CD4-positive, alpha-beta T cell (primary cell): ENCODE measurements at regions not wholly inside any gene's neighbourhood (a gene's known extent, or its start where the extent isn't known, plus 50 kb on each side); places are given as distances from the start of the nearest gene placed in this dataset.
A peak's percentile ranks its signal among the peaks of the same experiment; 100 is the strongest.
"Not testable (repeated sequence)": the region's sequence is repeated elsewhere in the genome, so short reads cannot be mapped to it uniquely, and the experiment has no call there.

ENCODE experiments used
- ATAC-seq: fragments of 200-7000 bp; cut with Tn5 transposase; one replicate; pipeline ENCODE4 v1.10.0; 2022; ENCODE audit warnings: mild to moderate bottlenecking; ENCODE audit not compliant: poor library complexity
- CTCF ChIA-PET: fragments of 350-600 bp; sonication (Branson Sonifier 250); formaldehyde crosslinking; loops from one replicate; lab custom pipeline; 2021; ENCODE audit warnings: antibody characterized with exemption, inconsistent platforms; lab: Charles Lee
- POLR2A ChIA-PET: fragments of 350-600 bp; sonication (Branson Sonifier 250); formaldehyde crosslinking; loops from one replicate; lab custom pipeline; 2021; ENCODE audit warnings: antibody characterized with exemption, inconsistent platforms; lab: Charles Lee
- DNase-seq, 14 experiments: peaks; one replicate each; pipeline ENCODE4 v3.0.0-alpha.2; 2013 to 2020; ENCODE audit warnings: mixed read lengths in 2 of 14
- H3K27ac ChIP-seq, 2 donors: one replicate each; pipeline versions ENCODE4 v1.5.1 to v1.7.0; 2013; ENCODE audit warnings: low read length in 2 of 2, low read depth in 1 of 2, mild to moderate bottlenecking in 1 of 2
- H3K27me3 ChIP-seq, 2 experiments: 1 replicate in 1 of 2; 2 replicates in 1 of 2; pipeline versions ENCODE4 v1.6.1 to v1.7.0; 2013; ENCODE audit warnings: low read length in 2 of 2, control low read depth in 1 of 2, mild to moderate bottlenecking in 1 of 2, moderate library complexity in 1 of 2; ENCODE audit not compliant: insufficient read depth in 2 of 2, control insufficient read depth in 1 of 2
- H3K36me3 ChIP-seq: one replicate; pipeline ENCODE4 v1.6.1; 2013; ENCODE audit warnings: low read length, control low read depth; ENCODE audit not compliant: insufficient read depth
- H3K4me1 ChIP-seq: one replicate; pipeline ENCODE4 v1.6.1; 2013; ENCODE audit warnings: low read length, control low read depth; ENCODE audit not compliant: insufficient read depth
- H3K4me3 ChIP-seq: one replicate; pipeline ENCODE4 v1.5.1; 2013; ENCODE audit warnings: mild to moderate bottlenecking, low read length, moderate library complexity
- H3K9me3 ChIP-seq, 2 experiments: 1 replicate in 1 of 2; 2 replicates in 1 of 2; pipeline versions ENCODE4 v1.6.1 to v1.7.0; 2013; ENCODE audit warnings: low read length in 2 of 2, mild to moderate bottlenecking in 2 of 2, control low read depth in 1 of 2, moderate library complexity in 1 of 2; ENCODE audit not compliant: control insufficient read depth in 1 of 2, insufficient read depth in 1 of 2
- H3K27ac Mint-ChIP-seq: one replicate; pipeline ENCODE4 v1.8.0; 2020; ENCODE audit warnings: mixed read lengths
- H3K27me3 Mint-ChIP-seq: one replicate; pipeline ENCODE4 v1.8.0; 2021; ENCODE audit warnings: mixed read lengths
- H3K36me3 Mint-ChIP-seq: one replicate; pipeline ENCODE4 v1.8.0; 2021; ENCODE audit warnings: low read depth, mixed read lengths
- H3K4me1 Mint-ChIP-seq: one replicate; pipeline ENCODE4 v1.8.0; 2021; ENCODE audit warnings: low read depth, mixed read lengths
- H3K4me3 Mint-ChIP-seq: one replicate; pipeline ENCODE4 v1.8.0; 2020; ENCODE audit warnings: mild to moderate bottlenecking, mixed read lengths
- H3K9me3 Mint-ChIP-seq: one replicate; pipeline ENCODE4 v1.8.0; 2020; ENCODE audit warnings: mixed read lengths
- intact Hi-C, 2 experiments: fragments of 100-400 bp; cut with DNase I in 1 of 2; cut with micrococcal nuclease in 1 of 2; formaldehyde crosslinking; loops; one replicate each; pipeline versions ENCODE4 v1.15.1 to v1.9.0; 2023 to 2025; cut with DNase I, micrococcal nuclease
- TF ChIP-seq, protein P1 (sequence below): fragments of 200-600 bp; IDR thresholded peaks from one replicate; pipeline ENCODE4 v1.8.0; 2022; ENCODE audit warnings: antibody characterized with exemption, mild to moderate bottlenecking

DNA sequence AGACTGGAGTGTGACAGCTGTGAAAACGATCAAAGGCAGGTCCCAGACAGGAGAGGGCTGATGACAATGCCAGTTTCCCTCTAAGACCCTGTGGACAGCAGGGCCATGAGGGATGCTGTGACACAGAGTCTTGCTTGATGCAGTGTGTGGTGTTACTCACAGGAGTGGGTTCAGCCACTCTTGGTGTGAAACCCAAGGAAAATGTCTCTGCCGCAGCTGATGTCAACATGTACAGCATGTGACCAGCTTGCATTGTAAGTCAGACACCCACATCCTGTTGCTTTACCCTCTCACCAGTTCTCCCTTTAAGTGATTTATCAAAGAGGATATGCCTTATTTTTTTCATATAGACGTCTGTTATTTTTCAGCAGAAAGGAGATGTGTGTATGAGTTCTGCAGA, 268.6 kb downstream of the BTG1 start:
- Mint-ChIP-seq H3K27ac (peak overlapping the region; percentile 98), H3K4me3 (peak overlapping the region; percentile 73), H3K9me3 (peaks cover 3% of the 10 kb centered on the region), H3K27me3 (no peaks in the 10 kb centered on the region), H3K4me1 (peaks cover 67% of the 10 kb centered on the region), H3K36me3 (peaks cover 39% of the 10 kb centered on the region)
- peaks cover 44% of the 10 kb centered on the region for H3K4me1 ChIP-seq
- H3K27me3 ChIP-seq: no peaks in the 10 kb centered on the region
- DNase-seq (peak; percentile 71 to 98 (median 82)), ATAC-seq (peak; percentile 90)
- peak overlapping the region; percentile 92 to 97 for H3K27ac ChIP-seq
- intact Hi-C loops: loop anchor here (1.0 to 10.0 kb wide), 12 partner anchors 35 to 717 kb away; partner anchors contain the start of gene BTG1 (in 1 of the 2)
- H3K36me3 ChIP-seq: no peaks in the 10 kb centered on the region
- peak overlapping the region; percentile 30 for H3K4me3 ChIP-seq
- no peaks in the 10 kb centered on the region for H3K9me3 ChIP-seq
- TF ChIP-seq, protein P1, sequence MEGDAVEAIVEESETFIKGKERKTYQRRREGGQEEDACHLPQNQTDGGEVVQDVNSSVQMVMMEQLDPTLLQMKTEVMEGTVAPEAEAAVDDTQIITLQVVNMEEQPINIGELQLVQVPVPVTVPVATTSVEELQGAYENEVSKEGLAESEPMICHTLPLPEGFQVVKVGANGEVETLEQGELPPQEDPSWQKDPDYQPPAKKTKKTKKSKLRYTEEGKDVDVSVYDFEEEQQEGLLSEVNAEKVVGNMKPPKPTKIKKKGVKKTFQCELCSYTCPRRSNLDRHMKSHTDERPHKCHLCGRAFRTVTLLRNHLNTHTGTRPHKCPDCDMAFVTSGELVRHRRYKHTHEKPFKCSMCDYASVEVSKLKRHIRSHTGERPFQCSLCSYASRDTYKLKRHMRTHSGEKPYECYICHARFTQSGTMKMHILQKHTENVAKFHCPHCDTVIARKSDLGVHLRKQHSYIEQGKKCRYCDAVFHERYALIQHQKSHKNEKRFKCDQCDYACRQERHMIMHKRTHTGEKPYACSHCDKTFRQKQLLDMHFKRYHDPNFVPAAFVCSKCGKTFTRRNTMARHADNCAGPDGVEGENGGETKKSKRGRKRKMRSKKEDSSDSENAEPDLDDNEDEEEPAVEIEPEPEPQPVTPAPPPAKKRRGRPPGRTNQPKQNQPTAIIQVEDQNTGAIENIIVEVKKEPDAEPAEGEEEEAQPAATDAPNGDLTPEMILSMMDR: no peak
- ChIA-PET POLR2A (interaction anchor here (0.7 to 7.3 kb wide), 58 partner anchors 9 to 1052 kb away, joined by 3 to 178 read pairs (median 4); partner anchors contain the start of genes BTG1 and EEA1), CTCF (interaction anchor here (0.8 to 4.5 kb wide), 9 partner anchors 41 to 693 kb away, joined by 3 to 34 read pairs (median 3); partner anchors contain the start of gene BTG1)

DNA sequence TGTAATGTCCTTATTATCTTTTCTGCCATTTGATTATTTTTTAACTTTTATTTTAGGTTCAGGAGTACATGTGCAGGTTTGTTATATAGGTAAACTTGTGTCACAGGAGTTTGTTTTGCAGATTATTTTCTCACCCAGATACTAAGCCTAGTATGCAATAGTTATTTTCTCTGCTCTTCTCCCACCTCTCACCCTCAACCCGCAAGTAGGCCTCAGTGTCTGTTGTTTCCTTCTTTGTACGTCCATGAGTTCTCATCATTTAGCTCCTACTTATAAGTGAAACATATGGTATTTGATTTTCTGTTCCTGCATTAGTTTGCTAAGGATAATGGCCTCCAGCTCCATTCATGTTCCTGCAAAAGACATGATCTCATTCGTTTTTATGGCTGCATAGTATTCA, 270.0 kb downstream of the BTG1 start:
- not testable (repeated sequence) for H3K27me3 Mint-ChIP-seq, H3K27me3 ChIP-seq, H3K4me3 ChIP-seq, H3K9me3 Mint-ChIP-seq, H3K9me3 ChIP-seq, ATAC-seq, H3K36me3 ChIP-seq
- DNase-seq: peak in 1 of 14 experiments; percentile 38
- peak overlapping the region; percentile 2 for H3K4me3 Mint-ChIP-seq
- H3K36me3 Mint-ChIP-seq: peaks cover 42% of the 10 kb centered on the region
- intact Hi-C loops: loop anchor here (2.0 to 10.0 kb wide), 8 partner anchors 37 to 527 kb away; partner anchors contain the start of gene BTG1 (in 1 of the 2)
- ChIA-PET POLR2A (interaction anchor here (0.7 to 7.3 kb wide), 13 partner anchors 8 to 630 kb away, joined by 3 to 178 read pairs (median 8); partner anchors contain the start of gene BTG1), CTCF (interaction anchor here (2.4 to 4.5 kb wide), 2 partner anchors 64 to 270 kb away, joined by 9 to 34 read pairs; partner anchors contain the start of gene BTG1)
- Histone ChIP-seq H3K27ac (peak overlapping the region; percentile 18 to 97), H3K4me1 (peaks cover 56% of the 10 kb centered on the region)
- H3K27ac Mint-ChIP-seq: peak overlapping the region; percentile 98
- peaks cover 76% of the 10 kb centered on the region for H3K4me1 Mint-ChIP-seq

DNA sequence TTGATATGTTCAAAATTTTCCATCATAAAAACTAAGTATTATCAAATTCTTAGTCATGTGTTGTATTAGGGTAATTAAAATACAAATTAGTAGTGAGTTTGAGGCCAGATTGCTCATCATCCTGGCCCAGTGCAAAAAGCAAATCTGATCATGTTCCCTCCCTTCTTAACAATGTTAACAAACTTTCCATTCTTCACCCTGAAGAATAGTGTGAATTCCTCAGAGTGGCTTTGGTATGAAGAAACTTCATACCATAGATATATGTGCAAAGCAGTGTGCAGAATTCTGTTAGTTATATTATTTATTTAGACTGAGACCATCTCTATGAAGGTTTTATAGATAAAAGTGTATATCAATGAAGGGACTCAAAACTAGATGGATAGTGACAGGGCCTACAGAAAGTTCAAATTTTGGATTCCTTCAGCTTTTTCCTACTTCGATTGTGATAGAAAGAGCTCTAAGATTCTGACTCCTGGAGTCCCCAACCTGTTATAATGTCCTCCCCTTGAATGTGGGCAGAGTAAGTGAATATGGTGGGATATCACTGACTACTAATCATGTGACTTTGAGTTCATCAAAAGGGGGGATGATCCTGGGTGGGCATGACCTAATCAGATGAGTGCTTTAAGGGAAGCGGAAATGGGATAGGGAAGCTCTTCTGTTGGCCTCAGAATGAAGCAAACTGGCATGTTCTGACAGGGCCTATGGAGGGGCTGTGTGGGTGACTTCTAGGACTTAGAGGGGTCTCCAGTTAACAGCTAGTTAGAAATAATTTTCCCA, 271.4 kb downstream of the BTG1 start:
- Mint-ChIP-seq H3K27ac (peak overlapping the region; percentile 98), H3K27me3 (no peaks in the 10 kb centered on the region), H3K4me3 (no peak overlapping the region), H3K9me3 (peaks cover 3% of the 10 kb centered on the region), H3K36me3 (peaks cover 42% of the 10 kb centered on the region), H3K4me1 (peaks cover 69% of the 10 kb centered on the region)
- H3K27ac ChIP-seq: peak overlapping the region in 1 of 2 donors; percentile 18
- ChIA-PET POLR2A (interaction anchor here (1.2 to 7.3 kb wide), 2 partner anchors 264 to 271 kb away, joined by 4 to 178 read pairs; partner anchors contain the start of gene BTG1), CTCF (interaction anchor here (1.4 to 2.4 kb wide), 2 partner anchors 15 to 63 kb away, joined by 4 to 9 read pairs; no protein-coding TSS in a partner anchor)
- TF ChIP-seq, protein P1: no peak
- intact Hi-C loops: loop anchor here (10.0 kb wide), 3 partner anchors 99 to 489 kb away; no protein-coding TSS in a partner anchor
- DNase-seq (no peak), ATAC-seq (no peak)
- no peak overlapping the region for H3K4me3 ChIP-seq
- H3K9me3 ChIP-seq: no peaks in the 10 kb centered on the region
- no peaks in the 10 kb centered on the region for H3K36me3 ChIP-seq
- H3K4me1 ChIP-seq: peaks cover 51% of the 10 kb centered on the region
- no peaks in the 10 kb centered on the region for H3K27me3 ChIP-seq
